HepG2 (cell line): ENCODE measurements at regions not wholly inside any gene's neighbourhood (a gene's known extent, or its start where the extent isn't known, plus 50 kb on each side); places are given as distances from the start of the nearest gene placed in this dataset.

Experiments used
- ATAC-seq: fragments of 200-7000 bp; cut with Tn5 transposase; 3 replicates; pipeline ENCODE4 v1.9.1; 2020; ENCODE audit warnings: mild to moderate bottlenecking, moderate library complexity
- BruUV-seq: library from RNA; stranded (reverse); fragments of 400-500 nt; replicated peaks from 2 replicates; lab custom pipeline; 2021; lab: Mats Ljungman, UMichigan
- CTCF ChIA-PET: fragments of 300-600 bp; formaldehyde crosslinking; extraction: SDS; loops from one replicate; lab custom pipeline; 2021; ENCODE audit warnings: low total read pairs, inconsistent platforms, low intra/inter-chr PET ratio; lab: Yijun Ruan, JAX
- POLR2A ChIA-PET: fragments of 350-600 bp; sonication (Branson Sonifier 250); formaldehyde crosslinking; loops from one replicate; lab custom pipeline; 2020; ENCODE audit warnings: antibody characterized with exemption, inconsistent platforms; lab: Yijun Ruan, JAX
- DNase-seq: peaks from one replicate; pipeline ENCODE4 v3.0.0-alpha.2; 2015; ENCODE audit warnings: low spot score
- FAIRE-seq: peaks from 3 replicates; lab custom pipeline; 2011; peaks lifted over from hg19 to GRCh38; lab: Jason Lieb, UNC
- H2AFZ ChIP-seq: one replicate; pipeline ENCODE4 v1.6.1; 2011; ENCODE audit warnings: low read length, inconsistent platforms
- H3K27ac ChIP-seq: fragments of 300-600 bp; 3 replicates; pipeline ENCODE4 v1.8.0; 2011; ENCODE audit warnings: mixed run types, mild to moderate bottlenecking, mixed read lengths, low read length, inconsistent platforms; ENCODE audit not compliant: insufficient read depth; ENCODE audit errors: extremely low read length
- H3K27me3 ChIP-seq, 2 experiments: fragments of 200-600 bp in 1 of 2; 2 replicates in 1 of 2; 3 replicates in 1 of 2; pipeline versions ENCODE4 v1.6.0 to v1.8.0; 2011; ENCODE audit warnings: low read length in 2 of 2, mild to moderate bottlenecking in 2 of 2, moderate library complexity in 2 of 2, inconsistent platforms in 1 of 2; ENCODE audit not compliant: insufficient read depth in 2 of 2, control insufficient read depth in 1 of 2
- H3K36me3 ChIP-seq, 2 experiments: fragments of 200-600 bp in 1 of 2; replicated peaks in 1 of 2; 2 replicates in 1 of 2; 3 replicates in 1 of 2; pipeline versions ENCODE4 v1.5.1 to v1.8.0; 2011; ENCODE audit warnings: low read length in 2 of 2, inconsistent platforms in 1 of 2; ENCODE audit not compliant: insufficient read depth in 2 of 2, control insufficient read depth in 1 of 2
- H3K4me1 ChIP-seq: 2 replicates; pipeline ENCODE4 v1.5.1; 2012; ENCODE audit warnings: low read length, inconsistent platforms; ENCODE audit not compliant: insufficient read depth
- H3K4me2 ChIP-seq: 2 replicates; pipeline ENCODE4 v1.6.0; 2011; ENCODE audit warnings: low read depth, low read length, inconsistent platforms
- H3K4me3 ChIP-seq, 3 experiments: fragments of 200-600 bp in 1 of 3; sonication (generic), shearing (Covaris generic) in 1 of 3; replicated peaks in 1 of 3; 2 replicates each; pipeline ENCODE4 v1.5.1; 2011 to 2016; ENCODE audit warnings: low read length in 3 of 3, inconsistent platforms in 2 of 3, low read depth in 2 of 3, mild to moderate bottlenecking in 2 of 3, control low read depth in 1 of 3, mixed read lengths in 1 of 3; ENCODE audit not compliant: insufficient read depth in 1 of 3
- H3K79me2 ChIP-seq: one replicate; pipeline ENCODE4 v1.6.1; 2011; ENCODE audit warnings: low read length, inconsistent platforms; ENCODE audit not compliant: insufficient read depth
- H3K9ac ChIP-seq: 2 replicates; pipeline ENCODE4 v1.6.0; 2011; ENCODE audit warnings: mild to moderate bottlenecking, low read depth, low read length, inconsistent platforms; ENCODE audit not compliant: insufficient read depth
- H3K9me3 ChIP-seq: 2 replicates; pipeline ENCODE4 v1.5.1; 2012; ENCODE audit warnings: mild to moderate bottlenecking, low read length
- H4K20me1 ChIP-seq: 2 replicates; pipeline ENCODE4 v1.6.0; 2011; ENCODE audit warnings: inconsistent platforms, mild to moderate bottlenecking, low read length, moderate library complexity; ENCODE audit not compliant: insufficient read depth
- DRAP1 ChIP-seq: IDR thresholded peaks from 2 replicates; pipeline ENCODE4 v1.6.1; 2016; ENCODE audit warnings: missing genetic modification reagents, missing compliant biosample characterization
- HNF1B ChIP-seq: sonication (generic); formaldehyde crosslinking; IDR thresholded peaks from 2 replicates; pipeline ENCODE4 v1.5.1; 2020; ENCODE audit warnings: mild to moderate bottlenecking, moderate library complexity, missing genetic modification reagents
- MYNN ChIP-seq: sonication (generic); formaldehyde crosslinking; IDR thresholded peaks from 2 replicates; pipeline ENCODE4 v1.4.0; 2020; ENCODE audit warnings: mild to moderate bottlenecking, low read depth, missing genetic modification reagents
- NPAS2 ChIP-seq: sonication (generic); formaldehyde crosslinking; IDR thresholded peaks from 2 replicates; pipeline ENCODE4 v1.8.0; 2022; ENCODE audit warnings: mild to moderate bottlenecking, missing genetic modification reagents, borderline replicate concordance
- NR2F2 ChIP-seq: IDR thresholded peaks from 2 replicates; pipeline ENCODE4 v1.6.1; 2012; ENCODE audit warnings: low read depth, inconsistent platforms, borderline replicate concordance
- RBM22 ChIP-seq: fragments of 200-400 bp; formaldehyde crosslinking; optimal IDR thresholded peaks from 2 replicates; pipeline ENCODE3; 2017; ENCODE audit warnings: mild to moderate bottlenecking, low read length, moderate library complexity
- SKI ChIP-seq: fragments of 450-650 bp; IDR thresholded peaks from one replicate; pipeline ENCODE4 v1.6.1; 2018; ENCODE audit warnings: mild to moderate bottlenecking; ENCODE audit not compliant: partially characterized antibody
- SNAPC5 ChIP-seq: sonication (generic); formaldehyde crosslinking; IDR thresholded peaks from 2 replicates; pipeline ENCODE4 v1.8.1; 2023; ENCODE audit warnings: mild to moderate bottlenecking, missing genetic modification reagents, borderline replicate concordance
- TBL1XR1 ChIP-seq: fragments of 150-350 bp; IDR thresholded peaks from 2 replicates; pipeline ENCODE4 v1.6.1; 2014; ENCODE audit warnings: borderline replicate concordance, low read length; ENCODE audit not compliant: partially characterized antibody
- THAP11 ChIP-seq: IDR thresholded peaks from 2 replicates; pipeline ENCODE4 v1.6.1; 2016; ENCODE audit warnings: missing biosample characterization, missing genetic modification reagents
- ZBTB2 ChIP-seq: sonication (generic); formaldehyde crosslinking; IDR thresholded peaks from 2 replicates; pipeline ENCODE4 v1.8.0; 2022; ENCODE audit warnings: low read depth, missing genetic modification reagents
- ZKSCAN8 ChIP-seq: IDR thresholded peaks from 2 replicates; pipeline ENCODE4 v1.6.1; 2016; ENCODE audit warnings: borderline replicate concordance, missing genetic modification reagents, missing compliant biosample characterization
- ZMYM4 ChIP-seq: sonication (generic); formaldehyde crosslinking; IDR thresholded peaks from 2 replicates; pipeline ENCODE4 v1.8.1; 2023; ENCODE audit warnings: mild to moderate bottlenecking, missing genetic modification reagents
- ZNF749 ChIP-seq: sonication (generic); formaldehyde crosslinking; IDR thresholded peaks from 2 replicates; pipeline ENCODE4 v1.8.0; 2022; ENCODE audit warnings: mild to moderate bottlenecking, missing genetic modification reagents, moderate library complexity, borderline replicate concordance
- ZNF891 ChIP-seq: sonication (generic); formaldehyde crosslinking; IDR thresholded peaks from 2 replicates; pipeline ENCODE4 v1.5.0; 2020; ENCODE audit warnings: mild to moderate bottlenecking, missing genetic modification reagents
- ZSCAN9 ChIP-seq: IDR thresholded peaks from 2 replicates; pipeline ENCODE4 v1.6.1; 2016; ENCODE audit warnings: borderline replicate concordance
- WGBS: methylation state at CpG from one replicate; pipeline ENCODE4 v1.1.6; 2017; ENCODE audit warnings: low lambda C conversion rate; 5-methylcytosine and 5-hydroxymethylcytosine counted together
- in situ Hi-C: cut with HindIII; loops from 2 replicates; pipeline ENCODE4 v1.10.0; 2017; ENCODE audit warnings: low pct_unique_long_range_greater_than_20kb; ENCODE audit not compliant: extremely low pct_ligation_motif_present
- intact Hi-C: fragments of 100-400 bp; cut with micrococcal nuclease; formaldehyde crosslinking; loops from one replicate; pipeline ENCODE4 v1.10.0; 2022; ENCODE audit not compliant: unreplicated experiment

GRCh38 chr11:91700854-91701253 is 523.8 kb upstream of the FAT3 start:
- H3K4me3 ChIP-seq = no peak overlapping the region
- TF ChIP-seq ZNF749 (CRISPR knock-in tag) (no peak), SNAPC5 (CRISPR knock-in tag) (no peak), TBL1XR1 (no peak), MYNN (CRISPR knock-in tag) (no peak), SKI (no peak), RBM22 (no peak), ZBTB2 (CRISPR knock-in tag) (no peak)
- TF ChIP-seq, all 625 proteins: peak for 0
- DNase-seq (no peak), ATAC-seq (no peak), FAIRE-seq (no peak)
- peaks cover 32% of the 10 kb centered on the region for H3K9me3 ChIP-seq
- WGBS = 65% methylated on average over 2 of the region's 2 CpGs
- no peaks in the 10 kb centered on the region for H3K4me1 ChIP-seq
- H3K27me3 ChIP-seq = no peaks in the 10 kb centered on the region
- H4K20me1 ChIP-seq = no peaks in the 10 kb centered on the region
- BruUV-seq = no TSS peak
- H3K27ac ChIP-seq = no peak overlapping the region
- no peak overlapping the region for H3K9ac ChIP-seq
- no peaks in the 10 kb centered on the region for H3K36me3 ChIP-seq
- CTCF ChIA-PET = no interaction called here
- no peak overlapping the region for H2AFZ ChIP-seq
- H3K4me2 ChIP-seq = no peak overlapping the region
- intact Hi-C loops = no loop called here
- POLR2A ChIA-PET = no interaction called here
- H3K79me2 ChIP-seq = no peaks in the 10 kb centered on the region
- in situ Hi-C loops = no loop called here

- BruUV-seq = no TSS peak
- peaks cover 31% of the 10 kb centered on the region for H3K9me3 ChIP-seq
- FAIRE-seq (no peak), ATAC-seq (no peak), DNase-seq (no peak)
- in situ Hi-C loops (no loop called here), intact Hi-C loops (no loop called here)
- H4K20me1 ChIP-seq = no peaks in the 10 kb centered on the region
- H3K36me3 ChIP-seq = no peaks in the 10 kb centered on the region
- H3K4me1 ChIP-seq = no peaks in the 10 kb centered on the region
- no peak overlapping the region for H3K27ac ChIP-seq
- CTCF ChIA-PET = no interaction called here
- POLR2A ChIA-PET = no interaction called here
- H3K27me3 ChIP-seq = no peaks in the 10 kb centered on the region
- no peak overlapping the region for H2AFZ ChIP-seq
- no peak for TF ChIP-seq ZNF891 (CRISPR knock-in tag)
- TF ChIP-seq ZKSCAN8 (CRISPR knock-in tag) = no peak
- no peak for TF ChIP-seq NPAS2
- no peak for TF ChIP-seq ZSCAN9 (CRISPR knock-in tag)
- no peak for TF ChIP-seq NR2F2
- TF ChIP-seq THAP11 (CRISPR knock-in tag) = no peak
- TF ChIP-seq HNF1B (CRISPR knock-in tag) = no peak
- TF ChIP-seq ZMYM4 (CRISPR knock-in tag) = no peak
- no peak for TF ChIP-seq DRAP1 (CRISPR knock-in tag)
- no peak overlapping the region for H3K4me2 ChIP-seq
- H3K9ac ChIP-seq = no peak overlapping the region
- WGBS = 12% methylated on average over 2 of the region's 2 CpGs
- no peak overlapping the region for H3K4me3 ChIP-seq
- H3K79me2 ChIP-seq = no peaks in the 10 kb centered on the region
Observed at GRCh38 chr11:91698845-91699244, 525.8 kb upstream of the FAT3 start.
